Kidney epithelial cell (primary cell): ENCODE measurements at regions not wholly inside any gene's neighbourhood (a gene's known extent, or its start where the extent isn't known, plus 50 kb on each side); places are given as distances from the start of the nearest gene placed in this dataset.

Experiments used
- DNase-seq: peaks from one replicate; pipeline ENCODE4 v3.0.0-alpha.2; 2010; ENCODE audit warnings: low read depth
- H3K27me3 ChIP-seq: 2 replicates; pipeline ENCODE4 v1.6.0; 2011; ENCODE audit warnings: low read length; ENCODE audit not compliant: control insufficient read depth, insufficient read depth
- H3K36me3 ChIP-seq: 2 replicates; pipeline ENCODE4 v1.5.1; 2011; ENCODE audit warnings: low read length; ENCODE audit not compliant: control insufficient read depth, insufficient read depth
- H3K4me3 ChIP-seq: 2 replicates; pipeline ENCODE4 v1.5.1; 2011; ENCODE audit warnings: low read depth, mild to moderate bottlenecking, control low read depth, low read length
- CTCF ChIP-seq: IDR thresholded peaks from 2 replicates; pipeline ENCODE4 v1.5.1; 2011; ENCODE audit warnings: mild to moderate bottlenecking, moderate library complexity, low read length, control low read depth, inconsistent platforms; ENCODE audit not compliant: insufficient read depth, poor library complexity, severe bottlenecking

GRCh38 chr1:115473986-115474565 lies 136.0 kb upstream of the NGF start:
- no peaks in the 10 kb centered on the region for H3K27me3 ChIP-seq
- DNase-seq: no peak
- no peak for TF ChIP-seq CTCF
- no peak overlapping the region for H3K4me3 ChIP-seq
- no peaks in the 10 kb centered on the region for H3K36me3 ChIP-seq

- Histone ChIP-seq H3K36me3 (no peaks in the 10 kb centered on the region), H3K4me3 (no peak overlapping the region), H3K27me3 (no peaks in the 10 kb centered on the region)
- peak; percentile 98 for TF ChIP-seq CTCF
- DNase-seq: peak; percentile 61
These were observed 131.8 kb upstream of the NGF start for GRCh38 chr1:115469703-115470476.

- no peak for TF ChIP-seq CTCF
- Histone ChIP-seq H3K36me3 (no peaks in the 10 kb centered on the region), H3K27me3 (no peaks in the 10 kb centered on the region), H3K4me3 (no peak overlapping the region)
- no peak for DNase-seq
These were observed 129.7 kb upstream of the NGF start for GRCh38 chr1:115467790-115468189.

- no peaks in the 10 kb centered on the region for H3K27me3 ChIP-seq
- no peak overlapping the region for H3K4me3 ChIP-seq
- DNase-seq: no peak
- no peak for TF ChIP-seq CTCF
- no peaks in the 10 kb centered on the region for H3K36me3 ChIP-seq
These were observed 129.1 kb upstream of the NGF start for GRCh38 chr1:115467196-115467595.

GRCh38 chr1:115466433-115466832 lies 128.4 kb upstream of the NGF start:
- DNase-seq: no peak
- H3K27me3 ChIP-seq: no peaks in the 10 kb centered on the region
- no peaks in the 10 kb centered on the region for H3K36me3 ChIP-seq
- H3K4me3 ChIP-seq: no peak overlapping the region
- TF ChIP-seq CTCF: no peak
